ENCODE measurements at regions not wholly inside any gene's neighbourhood (a gene's known extent, or its start where the extent isn't known, plus 50 kb on each side); places are given as distances from the start of the nearest gene placed in this dataset.
"Not testable (repeated sequence)": the region's sequence is repeated elsewhere in the genome, so short reads cannot be mapped to it uniquely, and the experiment has no call there.

DNA sequence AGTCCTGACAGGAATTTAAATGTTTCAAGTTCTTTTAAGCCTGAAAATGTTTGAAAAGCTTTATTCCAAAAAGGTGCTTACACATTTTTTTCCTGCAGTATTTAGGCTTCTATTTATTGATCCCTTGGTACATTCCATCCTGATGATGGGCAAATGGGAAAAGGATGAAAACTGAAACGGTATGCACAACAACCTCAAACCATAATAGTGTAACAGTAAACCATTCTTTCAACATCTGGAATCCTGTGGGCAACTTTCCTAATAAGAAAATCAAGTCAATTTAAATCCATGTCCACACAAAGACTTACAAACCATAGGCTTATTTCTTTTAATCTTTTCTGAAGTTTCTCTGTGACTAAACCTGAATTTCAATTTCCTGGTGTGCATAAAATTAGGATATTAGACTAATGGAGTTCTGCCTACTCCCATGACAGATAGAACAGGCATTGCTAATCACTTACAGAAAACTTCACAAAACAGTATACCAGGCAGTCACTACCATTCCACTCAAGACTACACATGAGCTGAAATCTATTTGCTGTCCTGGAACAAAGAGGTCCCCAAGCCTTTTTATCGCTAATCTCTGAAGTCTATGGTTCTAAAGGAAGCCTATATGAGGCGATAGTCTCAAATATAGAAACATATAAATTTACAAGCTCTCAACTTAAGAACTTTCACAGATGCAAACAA, 103.3 kb downstream of the DLEU7 start:
- H3K9me3 ChIP-seq (ENCODE audit: low read depth, low read length), result no peaks in the 10 kb centered on the region

DNA sequence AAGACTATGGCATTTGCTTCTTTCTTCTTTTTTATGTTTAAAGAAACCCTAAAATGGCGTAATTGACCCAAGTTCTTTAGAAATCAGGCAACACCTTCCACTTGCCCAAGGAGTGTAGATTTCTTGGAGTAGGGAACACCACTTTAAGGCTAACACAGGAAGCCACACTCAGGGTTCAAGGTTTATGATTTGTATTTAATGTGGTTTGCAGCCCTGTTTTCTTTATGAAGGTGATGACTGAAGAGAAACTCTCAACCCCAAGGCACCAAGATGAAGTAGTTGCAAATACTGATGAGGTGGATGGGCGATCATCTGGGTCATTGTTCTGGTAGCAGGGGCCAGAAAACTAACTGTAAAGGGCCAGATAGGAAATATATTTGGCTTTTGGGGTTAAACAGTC, 101.1 kb downstream of the DLEU7 start:
- H3K27me3 ChIP-seq (ENCODE audit: insufficient read depth, low read length), result no peaks in the 10 kb centered on the region
- no peaks in the 10 kb centered on the region for H3K9me3 ChIP-seq (ENCODE audit: low read depth, low read length)
- H3K4me1 ChIP-seq (ENCODE audit: insufficient read depth, low read length), result no peaks in the 10 kb centered on the region
- H3K4me3 ChIP-seq (ENCODE audit: low read length), result no peak overlapping the region

More for the DNA sequence above, 103.3 kb downstream of the DLEU7 start:
- no peaks in the 10 kb centered on the region for H3K27me3 ChIP-seq (ENCODE audit: insufficient read depth, low read length)
- H3K4me1 ChIP-seq (ENCODE audit: insufficient read depth, low read length), result no peaks in the 10 kb centered on the region
- no peak overlapping the region for H3K4me3 ChIP-seq (ENCODE audit: low read length)

DNA sequence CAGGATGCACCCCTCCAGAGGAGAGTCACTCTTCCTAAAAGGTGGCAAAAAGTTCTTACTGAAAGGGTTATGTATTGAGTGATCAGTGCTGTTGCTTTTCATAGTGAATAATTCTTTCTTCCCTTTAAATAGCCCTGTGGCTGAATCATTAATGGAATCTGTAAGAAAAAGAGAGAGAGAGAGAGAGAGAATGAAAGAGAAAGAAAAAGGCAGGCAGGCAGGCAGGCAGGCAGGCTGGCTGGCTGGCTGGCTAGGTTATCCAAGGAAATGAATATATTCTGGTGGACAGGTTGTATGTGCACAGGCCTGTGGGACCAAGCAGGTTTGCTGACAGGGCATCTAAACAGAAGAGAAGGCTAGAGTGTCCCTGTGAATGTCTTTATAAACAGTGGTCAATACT, 100.5 kb downstream of the DLEU7 start:
- no peaks in the 10 kb centered on the region for H3K9me3 ChIP-seq (ENCODE audit: low read depth, low read length)

DNA sequence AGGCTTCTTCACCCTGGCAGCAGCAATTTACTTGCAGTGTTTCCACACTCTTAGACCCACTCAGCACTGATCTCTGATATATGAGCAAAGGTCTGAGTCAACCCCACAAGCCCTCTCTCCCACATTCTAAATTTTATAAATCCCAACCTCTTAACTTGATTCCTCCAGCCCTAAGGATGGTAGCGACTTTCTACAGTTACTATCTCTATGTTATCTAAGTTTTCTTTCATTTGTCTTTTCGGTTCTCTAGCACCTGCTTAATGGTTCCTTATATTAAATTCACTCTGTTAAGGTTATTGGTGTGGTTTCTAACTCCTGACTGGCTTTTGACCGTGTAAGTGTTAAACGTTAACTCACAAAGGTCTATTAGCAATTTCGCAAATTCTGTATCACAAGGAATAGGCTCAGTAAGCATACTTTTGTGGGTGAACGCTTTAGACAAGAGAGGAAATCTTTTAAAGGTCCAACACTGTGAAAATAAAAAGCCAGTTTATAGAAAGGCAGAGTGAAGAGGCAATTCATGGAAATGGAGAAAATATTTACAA, 99.3 kb downstream of the DLEU7 start:
- Histone ChIP-seq H3K4me3 (ENCODE audit: low read length) (no peak overlapping the region), H3K4me1 (ENCODE audit: insufficient read depth, low read length) (no peaks in the 10 kb centered on the region), H3K9me3 (ENCODE audit: low read depth, low read length) (no peaks in the 10 kb centered on the region), H3K27me3 (ENCODE audit: insufficient read depth, low read length) (no peaks in the 10 kb centered on the region)

More for the DNA sequence above, 100.5 kb downstream of the DLEU7 start:
- no peaks in the 10 kb centered on the region for H3K4me1 ChIP-seq (ENCODE audit: insufficient read depth, low read length)
- no peak overlapping the region for H3K4me3 ChIP-seq (ENCODE audit: low read length)
- H3K27me3 ChIP-seq (ENCODE audit: insufficient read depth, low read length), result no peaks in the 10 kb centered on the region

DNA sequence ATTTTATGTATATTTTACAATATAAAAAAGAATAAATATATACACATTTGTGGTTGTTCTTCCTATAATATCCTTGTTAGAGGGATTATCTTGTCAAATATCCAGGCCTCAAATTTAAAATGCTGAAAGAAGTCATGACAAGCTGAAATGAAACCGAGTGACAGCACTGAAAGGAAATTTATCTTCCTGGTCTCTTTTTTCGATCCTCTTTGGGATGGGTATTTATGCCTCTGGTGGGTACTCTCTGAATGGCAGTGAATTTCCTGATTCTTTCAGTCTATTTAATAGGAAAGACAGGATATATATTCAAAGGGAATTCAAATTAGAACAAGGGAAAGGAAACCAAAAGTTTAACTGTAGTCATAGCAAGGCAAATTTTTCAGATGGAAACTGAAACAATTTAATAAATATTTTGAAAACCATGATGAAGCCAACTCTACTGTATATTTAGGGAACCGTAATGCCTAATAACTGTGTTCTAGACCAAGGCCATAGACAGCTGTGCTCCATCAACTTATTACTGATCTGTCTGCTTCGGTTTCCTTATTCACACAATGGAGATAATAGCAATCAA, 97.9 kb downstream of the DLEU7 start:
- H3K27me3 ChIP-seq (ENCODE audit: insufficient read depth, low read length), result no peaks in the 10 kb centered on the region
- H3K9me3 ChIP-seq (ENCODE audit: low read depth, low read length), result no peaks in the 10 kb centered on the region
- no peaks in the 10 kb centered on the region for H3K4me1 ChIP-seq (ENCODE audit: insufficient read depth, low read length)
- H3K4me3 ChIP-seq (ENCODE audit: low read length), result no peak overlapping the region

DNA sequence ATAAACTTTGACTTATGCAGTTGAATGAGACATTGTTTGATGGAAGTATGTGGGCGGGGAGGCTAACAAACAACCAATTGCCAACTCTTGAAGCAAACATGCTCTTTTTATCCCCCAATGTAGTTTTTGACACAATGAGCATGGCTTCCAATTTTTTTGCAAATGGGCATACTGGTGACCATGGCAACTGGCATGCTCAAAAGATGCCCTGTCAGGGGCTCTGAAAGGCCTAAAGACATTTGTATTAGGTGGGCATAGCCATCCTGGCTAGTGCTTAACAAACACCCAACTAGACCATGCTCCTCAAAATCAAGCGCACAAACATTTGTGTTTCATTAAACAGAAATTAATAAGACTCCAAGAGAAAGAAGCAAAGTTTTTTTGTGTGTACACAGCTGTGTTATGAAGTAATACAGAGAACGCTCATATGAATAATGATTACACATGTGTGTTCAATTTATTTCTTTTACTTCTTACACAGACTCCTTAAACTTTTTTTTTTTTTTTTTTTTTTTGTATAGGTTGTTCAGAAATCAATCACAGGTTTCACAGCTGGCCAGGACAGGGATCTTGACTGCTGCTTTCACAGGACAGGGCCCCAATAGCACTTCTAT, 95.6 kb downstream of the DLEU7 start:
- no peak overlapping the region for H3K4me3 ChIP-seq (ENCODE audit: low read length)
- no peaks in the 10 kb centered on the region for H3K9me3 ChIP-seq (ENCODE audit: low read depth, low read length)
- no peaks in the 10 kb centered on the region for H3K27me3 ChIP-seq (ENCODE audit: insufficient read depth, low read length)
- no peaks in the 10 kb centered on the region for H3K4me1 ChIP-seq (ENCODE audit: insufficient read depth, low read length)

DNA sequence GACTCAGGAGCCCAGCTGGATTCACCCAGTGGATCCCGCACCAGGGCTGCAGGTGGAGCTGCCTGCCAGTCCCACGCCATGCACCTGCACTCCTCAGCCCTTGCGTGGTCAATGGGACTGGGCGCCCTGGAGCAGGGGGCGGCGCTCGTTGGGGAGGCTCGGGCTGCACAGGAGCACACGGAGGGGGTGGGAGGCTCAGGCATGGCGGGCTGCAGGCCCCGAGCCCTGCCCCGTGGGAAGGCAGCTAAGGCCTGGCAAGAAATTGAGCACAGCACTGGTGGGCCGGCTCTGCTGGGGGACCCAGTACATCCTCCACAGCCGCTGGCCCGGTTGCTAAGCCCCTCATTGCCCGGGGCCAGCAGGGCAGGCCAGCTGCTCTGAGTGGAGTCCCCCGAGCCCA, 90.3 kb downstream of the DLEU7 start:
- H3K27me3 ChIP-seq (ENCODE audit: insufficient read depth, low read length); H3K9me3 ChIP-seq (ENCODE audit: low read depth, low read length); H3K4me3 ChIP-seq (ENCODE audit: low read length); H3K4me1 ChIP-seq (ENCODE audit: insufficient read depth, low read length): not testable (repeated sequence)

DNA sequence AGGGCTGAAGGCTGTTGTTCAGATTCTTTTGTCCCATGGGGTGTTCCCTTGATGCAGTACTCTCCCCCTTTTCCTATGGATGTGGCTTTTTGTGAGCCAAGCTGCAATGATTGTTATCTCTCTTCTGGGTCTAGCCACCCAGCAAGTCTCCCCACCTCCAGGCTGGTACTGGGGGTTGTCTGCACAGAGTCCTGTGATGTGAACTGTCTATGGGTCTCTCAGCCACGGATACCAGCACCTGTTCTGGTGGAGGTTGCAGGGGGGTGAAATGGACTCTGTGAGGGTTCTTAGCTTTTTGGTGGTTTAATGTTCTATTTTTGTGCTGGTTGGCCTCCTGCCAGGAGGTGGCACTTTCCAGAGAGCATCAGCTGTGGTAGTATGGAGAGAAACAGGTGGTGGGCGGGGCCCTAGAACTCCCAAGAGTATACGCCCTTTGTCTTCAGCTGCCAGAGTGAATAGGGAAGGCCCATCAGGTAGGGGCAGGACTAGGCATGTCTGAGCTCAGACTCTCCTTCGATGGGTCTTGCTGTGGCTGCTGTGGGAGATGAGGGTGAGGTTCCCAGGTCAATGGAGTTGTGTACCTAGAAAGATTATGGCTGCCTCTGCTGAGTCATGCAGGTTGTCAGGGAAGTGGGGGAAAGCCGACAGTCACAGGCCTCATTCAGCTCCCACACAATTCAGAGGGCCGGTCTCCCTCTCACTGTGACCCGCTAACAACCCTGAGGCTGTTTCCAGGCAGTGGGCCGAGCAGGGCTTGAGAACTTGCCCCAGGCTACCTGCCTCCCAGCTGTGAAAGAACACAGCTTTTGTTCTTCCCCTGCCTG, 87.4 kb downstream of the DLEU7 start:
- not testable (repeated sequence) for H3K27me3 ChIP-seq (ENCODE audit: insufficient read depth, low read length); H3K4me1 ChIP-seq (ENCODE audit: insufficient read depth, low read length); H3K4me3 ChIP-seq (ENCODE audit: low read length); H3K9me3 ChIP-seq (ENCODE audit: low read depth, low read length)

DNA sequence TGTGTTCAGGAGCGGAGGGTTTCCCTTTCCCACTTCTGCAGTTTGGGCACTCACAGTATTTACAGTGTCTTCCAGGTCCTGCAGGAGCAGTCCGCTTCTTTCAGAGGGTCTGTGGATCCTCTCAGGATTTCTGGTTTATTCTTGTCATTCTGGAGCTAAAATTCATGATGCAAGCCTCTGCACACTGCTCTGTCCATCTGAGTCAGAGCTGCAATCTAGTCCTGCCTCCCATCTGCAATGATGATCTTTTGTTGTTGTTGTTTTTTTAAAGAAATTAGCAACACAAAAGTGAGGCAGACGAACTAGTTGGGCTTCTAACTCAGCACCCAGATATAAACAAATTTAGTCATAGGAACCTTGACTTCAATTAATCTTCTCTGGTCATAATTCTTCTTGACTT, 86.5 kb downstream of the DLEU7 start:
- Histone ChIP-seq H3K27me3 (ENCODE audit: insufficient read depth, low read length) (no peaks in the 10 kb centered on the region), H3K9me3 (ENCODE audit: low read depth, low read length) (no peaks in the 10 kb centered on the region), H3K4me3 (ENCODE audit: low read length) (no peak overlapping the region), H3K4me1 (ENCODE audit: insufficient read depth, low read length) (peaks cover 6% of the 10 kb centered on the region)

DNA sequence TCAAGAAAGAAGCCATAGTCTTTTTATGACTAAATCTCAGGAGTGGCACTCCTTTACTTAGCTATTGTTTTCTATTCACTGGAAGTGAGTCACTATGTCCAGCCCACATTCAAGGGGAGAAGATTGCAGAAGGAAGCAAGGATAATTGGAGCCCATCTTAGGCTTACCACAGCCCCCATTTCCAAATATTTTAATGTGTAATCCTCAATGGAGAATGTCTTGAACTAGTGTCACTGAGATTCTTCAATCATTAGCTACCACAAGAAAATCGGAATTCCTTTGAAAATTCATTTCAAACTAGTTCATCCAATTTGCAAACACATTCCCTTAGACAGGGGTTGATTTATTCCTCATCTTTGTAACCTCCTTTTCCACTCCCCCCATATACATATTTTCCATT, 84.7 kb downstream of the DLEU7 start:
- H3K27me3 ChIP-seq (ENCODE audit: insufficient read depth, low read length), result no peaks in the 10 kb centered on the region
- no peak overlapping the region for H3K4me3 ChIP-seq (ENCODE audit: low read length)
- H3K4me1 ChIP-seq (ENCODE audit: insufficient read depth, low read length), result peaks cover 12% of the 10 kb centered on the region
- H3K9me3 ChIP-seq (ENCODE audit: low read depth, low read length), result no peaks in the 10 kb centered on the region

DNA sequence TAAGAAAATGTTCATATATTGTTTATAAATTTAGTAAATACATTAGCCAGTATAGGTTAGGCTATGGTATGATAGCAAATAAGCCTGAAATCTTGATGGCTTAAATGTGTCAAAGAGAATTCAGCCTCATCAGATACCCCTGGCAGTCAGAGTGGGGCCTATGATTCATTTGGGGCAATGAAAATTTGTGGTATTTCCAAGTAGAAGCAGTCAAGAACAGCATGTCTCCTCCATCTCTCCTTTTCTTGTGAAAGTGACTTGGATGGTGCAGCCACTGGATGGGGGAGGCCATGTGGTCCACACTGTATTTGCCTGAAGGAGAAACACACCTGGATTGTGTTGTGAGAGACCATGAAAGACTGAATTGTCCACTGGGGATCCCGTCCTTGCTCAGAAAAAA, 82.7 kb downstream of the DLEU7 start:
- no peaks in the 10 kb centered on the region for H3K27me3 ChIP-seq (ENCODE audit: insufficient read depth, low read length)
- no peaks in the 10 kb centered on the region for H3K9me3 ChIP-seq (ENCODE audit: low read depth, low read length)
- no peak overlapping the region for H3K4me3 ChIP-seq (ENCODE audit: low read length)
- H3K4me1 ChIP-seq (ENCODE audit: insufficient read depth, low read length), result peaks cover 12% of the 10 kb centered on the region

DNA sequence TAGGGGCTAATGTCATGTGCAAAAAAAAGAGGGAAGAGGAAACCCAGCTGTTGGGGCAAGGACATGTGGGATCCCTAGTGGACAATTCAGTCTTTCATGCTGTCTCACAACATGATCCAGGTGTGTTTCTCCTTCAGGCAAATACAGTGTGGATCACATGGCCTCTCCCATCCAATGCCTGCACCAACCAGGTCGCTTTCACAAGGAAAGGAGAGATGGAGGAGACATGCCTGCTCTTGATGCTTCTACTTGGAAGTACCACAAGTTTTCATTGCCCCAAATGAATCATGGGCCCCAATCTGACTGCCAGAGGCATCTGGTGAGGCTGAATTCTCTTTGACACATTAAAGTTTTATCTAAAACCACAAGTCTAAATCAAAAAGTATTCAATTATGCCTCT, 82.1 kb downstream of the DLEU7 start:
- Histone ChIP-seq H3K4me1 (ENCODE audit: insufficient read depth, low read length) (peaks cover 9% of the 10 kb centered on the region), H3K9me3 (ENCODE audit: low read depth, low read length) (no peaks in the 10 kb centered on the region), H3K27me3 (ENCODE audit: insufficient read depth, low read length) (no peaks in the 10 kb centered on the region), H3K4me3 (ENCODE audit: low read length) (no peak overlapping the region)

DNA sequence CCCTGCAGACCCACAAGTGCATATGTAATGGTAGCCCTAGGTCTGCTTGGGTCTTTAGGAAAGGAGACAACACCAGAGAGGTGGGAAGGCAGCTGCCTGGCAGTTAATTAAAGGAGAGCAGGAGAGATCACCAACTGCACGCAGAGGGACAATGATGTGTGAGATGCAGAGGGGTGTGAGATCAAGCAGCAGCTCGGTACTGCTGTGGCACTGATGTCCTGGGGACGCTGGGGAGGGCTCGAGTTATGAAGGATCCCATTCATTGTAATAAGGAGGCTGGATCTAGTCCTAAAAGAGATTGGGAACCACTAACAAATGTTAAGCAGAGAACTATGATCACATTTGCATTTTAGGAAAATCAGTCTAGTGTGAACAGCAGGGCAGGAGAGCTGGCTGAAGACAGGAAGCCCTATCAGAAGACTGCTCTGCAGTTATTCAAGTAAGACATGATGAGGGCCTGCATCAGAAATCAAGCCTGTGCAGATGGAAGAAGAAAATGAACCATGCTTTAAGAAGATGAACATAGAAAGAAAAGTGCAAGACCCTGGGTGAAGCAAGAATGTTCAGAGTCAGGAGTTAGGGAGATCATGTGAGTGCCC, 80.4 kb downstream of the DLEU7 start:
- Histone ChIP-seq H3K27me3 (ENCODE audit: insufficient read depth, low read length) (no peaks in the 10 kb centered on the region), H3K4me3 (ENCODE audit: low read length) (no peak overlapping the region), H3K9me3 (ENCODE audit: low read depth, low read length) (no peaks in the 10 kb centered on the region), H3K4me1 (ENCODE audit: insufficient read depth, low read length) (peaks cover 7% of the 10 kb centered on the region)

DNA sequence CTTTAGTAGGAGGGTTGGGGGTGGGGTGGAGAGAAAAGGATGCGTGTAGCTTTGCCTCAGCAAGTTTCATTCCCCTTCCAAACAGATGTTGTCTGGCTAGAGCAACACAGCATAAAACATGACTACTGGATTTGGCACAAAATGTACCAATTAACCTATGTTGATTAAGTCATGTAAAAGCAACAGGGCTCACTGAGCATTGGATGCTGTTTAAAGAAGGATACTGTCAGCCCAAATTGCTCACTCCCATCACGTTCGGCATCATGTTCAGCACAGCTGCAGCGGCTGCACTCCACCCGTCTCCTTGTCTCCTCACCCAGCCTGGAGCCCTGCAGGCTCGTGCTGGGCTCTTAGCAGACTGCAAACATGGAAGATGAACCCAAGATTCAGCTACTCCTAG, 77.5 kb downstream of the DLEU7 start:
- Histone ChIP-seq H3K27me3 (ENCODE audit: insufficient read depth, low read length) (no peaks in the 10 kb centered on the region), H3K9me3 (ENCODE audit: low read depth, low read length) (no peaks in the 10 kb centered on the region), H3K4me1 (ENCODE audit: insufficient read depth, low read length) (peaks cover 7% of the 10 kb centered on the region), H3K4me3 (ENCODE audit: low read length) (no peak overlapping the region)

DNA sequence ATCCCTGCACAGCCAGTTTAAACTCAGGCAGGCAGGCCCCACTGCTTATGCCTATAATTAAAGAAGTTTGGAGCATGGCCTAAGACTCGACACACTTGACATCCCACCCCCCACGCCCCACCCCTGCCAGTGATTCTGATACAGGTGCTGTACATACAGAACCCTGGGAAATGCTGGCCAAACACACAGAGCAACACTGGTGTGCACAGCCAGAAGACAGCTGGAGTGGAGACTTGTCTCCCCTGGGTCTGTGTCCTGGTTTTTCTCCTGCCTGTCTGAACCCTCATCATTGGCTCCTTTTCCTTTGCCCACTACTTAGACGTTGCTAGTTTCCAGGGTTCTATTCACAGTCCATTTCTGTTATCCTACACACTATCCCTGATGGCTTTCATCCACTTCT, 76.8 kb downstream of the DLEU7 start:
- peaks cover 7% of the 10 kb centered on the region for H3K4me1 ChIP-seq (ENCODE audit: insufficient read depth, low read length)

More for the DNA sequence above, 76.8 kb downstream of the DLEU7 start:
- Histone ChIP-seq H3K27me3 (ENCODE audit: insufficient read depth, low read length) (no peaks in the 10 kb centered on the region), H3K4me3 (ENCODE audit: low read length) (no peak overlapping the region), H3K9me3 (ENCODE audit: low read depth, low read length) (no peaks in the 10 kb centered on the region)

All from mononuclear cell (primary cell).